Right lobe of liver (tissue), 6 donors: ENCODE measurements at regions not wholly inside any gene's neighbourhood (a gene's known extent, or its start where the extent isn't known, plus 50 kb on each side); places are given as distances from the start of the nearest gene placed in this dataset.

ENCODE experiments used
- ATAC-seq, 4 donors: fragments of 200-7000 bp; cut with Tn5 transposase; one replicate each; pipeline ENCODE4 v1.9.1; 2020; ENCODE audit warnings: mild to moderate bottlenecking in 4 of 4, moderate library complexity in 4 of 4
- DNase-seq, 3 donors: peaks; one replicate each; pipeline ENCODE4 v3.0.0-alpha.2; 2020
- H3K27ac ChIP-seq, 3 donors: fragments of 200-600 bp; one replicate each; pipeline ENCODE4 v1.8.0; 2022
- H3K27me3 ChIP-seq, 2 donors: fragments of 200-600 bp; one replicate each; pipeline ENCODE4 v1.8.0; 2022
- H3K36me3 ChIP-seq, 4 donors: fragments of 200-600 bp; sonication (generic) in 1 of 4; one replicate each; pipeline versions ENCODE4 v1.5.1 to v1.8.0; 2017 to 2022; ENCODE audit warnings: control low read depth in 1 of 4
- H3K4me1 ChIP-seq, 4 donors: fragments of 200-600 bp; sonication (generic) in 1 of 4; one replicate each; pipeline versions ENCODE4 v1.5.1 to v1.8.0; 2017 to 2022; ENCODE audit warnings: control low read depth in 1 of 4
- H3K4me3 ChIP-seq, 3 donors: fragments of 200-600 bp; one replicate each; pipeline ENCODE4 v1.8.0; 2022
- H3K9me3 ChIP-seq, 4 donors: fragments of 200-600 bp; sonication (generic) in 1 of 4; one replicate each; pipeline versions ENCODE4 v1.5.1 to v1.8.0; 2017 to 2022; ENCODE audit warnings: control low read depth in 1 of 4
- CTCF ChIP-seq, 4 donors: fragments of 200-600 bp in 3 of 4; fragments of 450-650 bp in 1 of 4; IDR thresholded peaks; one replicate each; pipeline versions ENCODE4 v1.5.1 to v1.8.0; 2016 to 2022; ENCODE audit warnings: antibody characterized with exemption in 4 of 4, mild to moderate bottlenecking in 2 of 4
- POLR2A ChIP-seq: fragments of 450-650 bp; IDR thresholded peaks from one replicate; pipeline ENCODE4 v1.6.1; 2017; ENCODE audit warnings: antibody characterized with exemption, mild to moderate bottlenecking
- WGBS: methylation state at CpG from one replicate; pipeline ENCODE4 v1.1.6; 2018; ENCODE audit warnings: low coverage, low lambda C conversion rate; ENCODE audit not compliant: insufficient coverage; ENCODE audit errors: missing lambda C conversion rate; 5-methylcytosine and 5-hydroxymethylcytosine counted together
- intact Hi-C, 2 donors: fragments of 100-400 bp; cut with DNase I; formaldehyde crosslinking; loops; one replicate each; pipeline versions ENCODE4 v1.11.2 to v1.14.1; 2022
- donor health status: DM: no; HTN: yes; CAD: no.
- donor health status: DM: no; HTN: no; CAD: no.
- donor health status: DM: no; HTN: no; CAD: no.
- donor health status: DM: no; HTN: yes; CAD: no.
- donor health status: DM: no; HTN: yes; CAD: no.

GRCh38 chr14:42323426-42323825 lies 716.8 kb downstream of the LRFN5 start:
- Histone ChIP-seq H3K27me3 (no peaks in the 10 kb centered on the region), H3K4me1 (no peaks in the 10 kb centered on the region), H3K4me3 (no peak overlapping the region), H3K36me3 (no peaks in the 10 kb centered on the region), H3K27ac (no peak overlapping the region), H3K9me3 (no peaks in the 10 kb centered on the region)
- TF ChIP-seq CTCF (IDR thresholded peaks at IDR 0.05) (no peak), POLR2A (no peak)
- WGBS = 9% methylated on average over 1 of the region's 1 CpG
- intact Hi-C loops = no loop called here
- ATAC-seq (no peak), DNase-seq (no peak)

GRCh38 chr14:42322531-42323284 lies 716.0 kb downstream of the LRFN5 start:
- ATAC-seq (peak in 2 of 4 donors; percentile 30 to 32), DNase-seq (no peak)
- no peaks in the 10 kb centered on the region for H3K4me1 ChIP-seq
- H3K36me3 ChIP-seq = no peaks in the 10 kb centered on the region
- H3K4me3 ChIP-seq = no peak overlapping the region
- TF ChIP-seq CTCF (IDR thresholded peaks at IDR 0.05) (no peak), POLR2A (no peak)
- 28% methylated on average over 3 of the region's 3 CpGs for WGBS
- intact Hi-C loops = no loop called here
- no peak overlapping the region for H3K27ac ChIP-seq
- H3K27me3 ChIP-seq = no peaks in the 10 kb centered on the region
- H3K9me3 ChIP-seq = no peaks in the 10 kb centered on the region

- TF ChIP-seq POLR2A = no peak
- no peak for TF ChIP-seq CTCF (IDR thresholded peaks at IDR 0.05)
- intact Hi-C loops = no loop called here
- Histone ChIP-seq H3K4me3 (no peak overlapping the region), H3K4me1 (no peaks in the 10 kb centered on the region), H3K9me3 (no peaks in the 10 kb centered on the region), H3K27ac (no peak overlapping the region), H3K27me3 (no peaks in the 10 kb centered on the region), H3K36me3 (no peaks in the 10 kb centered on the region)
- ATAC-seq (no peak), DNase-seq (no peak)
Measured at GRCh38 chr14:42319996-42320395, 713.3 kb downstream of the LRFN5 start.

GRCh38 chr14:42316693-42317092 lies 710.0 kb downstream of the LRFN5 start:
- Histone ChIP-seq H3K27ac (no peak overlapping the region), H3K4me3 (no peak overlapping the region), H3K36me3 (no peaks in the 10 kb centered on the region), H3K4me1 (no peaks in the 10 kb centered on the region), H3K9me3 (no peaks in the 10 kb centered on the region), H3K27me3 (no peaks in the 10 kb centered on the region)
- intact Hi-C loops = no loop called here
- TF ChIP-seq CTCF (IDR thresholded peaks at IDR 0.05) (no peak), POLR2A (no peak)
- ATAC-seq (no peak), DNase-seq (no peak)

GRCh38 chr14:42311876-42312275 lies 705.2 kb downstream of the LRFN5 start:
- no peak for TF ChIP-seq CTCF (IDR thresholded peaks at IDR 0.05)
- TF ChIP-seq POLR2A = no peak
- H3K4me3 ChIP-seq = no peak overlapping the region
- no peak overlapping the region for H3K27ac ChIP-seq
- DNase-seq (no peak), ATAC-seq (no peak)
- H3K36me3 ChIP-seq = no peaks in the 10 kb centered on the region
- H3K9me3 ChIP-seq = no peaks in the 10 kb centered on the region
- WGBS = 58% methylated on average over 7 of the region's 9 CpGs
- H3K4me1 ChIP-seq = no peaks in the 10 kb centered on the region
- H3K27me3 ChIP-seq = no peaks in the 10 kb centered on the region
- intact Hi-C loops = no loop called here
